Breast epithelium (tissue), 3 donors: ENCODE measurements at regions not wholly inside any gene's neighbourhood (a gene's known extent, or its start where the extent isn't known, plus 50 kb on each side); places are given as distances from the start of the nearest gene placed in this dataset.

Source experiments
- POLR2A ChIP-seq: fragments of 450-650 bp; IDR thresholded peaks from one replicate; pipeline ENCODE4 v1.6.1; 2016; ENCODE audit warnings: antibody characterized with exemption, mild to moderate bottlenecking, moderate library complexity
- POLR2AphosphoS5 ChIP-seq, 3 donors: sonication (generic); formaldehyde crosslinking; IDR thresholded peaks; one replicate each; pipeline ENCODE4 v1.6.1; 2017; ENCODE audit warnings: antibody characterized with exemption in 3 of 3
- TF ChIP-seq, protein P1 (sequence below), 3 donors: fragments of 450-650 bp; IDR thresholded peaks; one replicate each; pipeline ENCODE4 v1.5.1; 2016 to 2017; ENCODE audit warnings: antibody characterized with exemption in 3 of 3, mild to moderate bottlenecking in 3 of 3, moderate library complexity in 3 of 3

DNA sequence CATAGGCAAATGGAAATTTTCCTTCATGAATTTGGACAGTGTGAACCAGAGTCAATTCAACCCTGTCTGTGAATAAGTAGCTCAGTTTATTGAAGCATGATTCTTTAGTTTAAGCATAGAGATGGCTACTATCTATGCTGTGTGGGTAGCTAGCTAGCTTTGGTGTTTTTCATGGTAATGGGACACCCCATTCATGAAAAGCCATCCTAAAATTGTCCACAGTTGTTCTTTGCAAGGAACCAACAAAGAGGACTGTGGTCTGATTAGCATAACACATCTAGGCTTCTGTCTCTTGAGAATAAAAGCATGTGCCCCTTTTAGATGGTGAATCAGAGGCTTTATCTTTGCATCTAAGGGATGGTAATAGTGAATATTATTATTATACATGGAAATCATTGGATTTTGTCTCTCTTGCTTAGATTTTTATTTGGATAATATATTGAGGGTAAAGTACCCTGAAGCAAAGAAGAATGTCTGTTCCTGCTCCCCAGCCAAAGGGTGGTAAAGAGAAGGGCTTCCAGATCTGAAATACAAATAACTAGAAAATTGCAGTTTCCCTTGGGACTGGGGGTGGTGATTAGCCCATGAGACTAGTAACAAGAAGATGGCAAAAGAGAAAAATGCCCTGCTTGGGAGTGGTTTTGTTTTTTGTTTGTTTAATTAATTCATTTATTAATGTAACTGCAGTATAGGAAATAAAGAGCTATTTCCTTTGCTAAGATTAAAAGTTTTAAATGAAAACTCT is 624.2 kb upstream of the ZNF608 start:
- TF ChIP-seq, protein P1, sequence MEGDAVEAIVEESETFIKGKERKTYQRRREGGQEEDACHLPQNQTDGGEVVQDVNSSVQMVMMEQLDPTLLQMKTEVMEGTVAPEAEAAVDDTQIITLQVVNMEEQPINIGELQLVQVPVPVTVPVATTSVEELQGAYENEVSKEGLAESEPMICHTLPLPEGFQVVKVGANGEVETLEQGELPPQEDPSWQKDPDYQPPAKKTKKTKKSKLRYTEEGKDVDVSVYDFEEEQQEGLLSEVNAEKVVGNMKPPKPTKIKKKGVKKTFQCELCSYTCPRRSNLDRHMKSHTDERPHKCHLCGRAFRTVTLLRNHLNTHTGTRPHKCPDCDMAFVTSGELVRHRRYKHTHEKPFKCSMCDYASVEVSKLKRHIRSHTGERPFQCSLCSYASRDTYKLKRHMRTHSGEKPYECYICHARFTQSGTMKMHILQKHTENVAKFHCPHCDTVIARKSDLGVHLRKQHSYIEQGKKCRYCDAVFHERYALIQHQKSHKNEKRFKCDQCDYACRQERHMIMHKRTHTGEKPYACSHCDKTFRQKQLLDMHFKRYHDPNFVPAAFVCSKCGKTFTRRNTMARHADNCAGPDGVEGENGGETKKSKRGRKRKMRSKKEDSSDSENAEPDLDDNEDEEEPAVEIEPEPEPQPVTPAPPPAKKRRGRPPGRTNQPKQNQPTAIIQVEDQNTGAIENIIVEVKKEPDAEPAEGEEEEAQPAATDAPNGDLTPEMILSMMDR (IDR thresholded peaks at IDR 0.05) = no peak
- no peak for TF ChIP-seq POLR2AphosphoS5 (IDR thresholded peaks at IDR 0.05)
- no peak for TF ChIP-seq POLR2A
